CD4-positive, alpha-beta T cell (primary cell): ENCODE measurements at regions not wholly inside any gene's neighbourhood (a gene's known extent, or its start where the extent isn't known, plus 50 kb on each side); places are given as distances from the start of the nearest gene placed in this dataset.

Experiments
- ATAC-seq: fragments of 200-7000 bp; cut with Tn5 transposase; one replicate; pipeline ENCODE4 v1.10.0; 2022; ENCODE audit warnings: mild to moderate bottlenecking; ENCODE audit not compliant: poor library complexity
- CTCF ChIA-PET: fragments of 350-600 bp; sonication (Branson Sonifier 250); formaldehyde crosslinking; loops from one replicate; lab custom pipeline; 2021; ENCODE audit warnings: antibody characterized with exemption, inconsistent platforms; lab: Charles Lee
- POLR2A ChIA-PET: fragments of 350-600 bp; sonication (Branson Sonifier 250); formaldehyde crosslinking; loops from one replicate; lab custom pipeline; 2021; ENCODE audit warnings: antibody characterized with exemption, inconsistent platforms; lab: Charles Lee
- DNase-seq, 14 experiments: peaks; one replicate each; pipeline ENCODE4 v3.0.0-alpha.2; 2013 to 2020; ENCODE audit warnings: mixed read lengths in 2 of 14
- H3K27ac ChIP-seq, 2 donors: one replicate each; pipeline versions ENCODE4 v1.5.1 to v1.7.0; 2013; ENCODE audit warnings: low read length in 2 of 2, low read depth in 1 of 2, mild to moderate bottlenecking in 1 of 2
- H3K27me3 ChIP-seq, 2 experiments: 1 replicate in 1 of 2; 2 replicates in 1 of 2; pipeline versions ENCODE4 v1.6.1 to v1.7.0; 2013; ENCODE audit warnings: low read length in 2 of 2, control low read depth in 1 of 2, mild to moderate bottlenecking in 1 of 2, moderate library complexity in 1 of 2; ENCODE audit not compliant: insufficient read depth in 2 of 2, control insufficient read depth in 1 of 2
- H3K36me3 ChIP-seq: one replicate; pipeline ENCODE4 v1.6.1; 2013; ENCODE audit warnings: low read length, control low read depth; ENCODE audit not compliant: insufficient read depth
- H3K4me1 ChIP-seq: one replicate; pipeline ENCODE4 v1.6.1; 2013; ENCODE audit warnings: low read length, control low read depth; ENCODE audit not compliant: insufficient read depth
- H3K4me3 ChIP-seq: one replicate; pipeline ENCODE4 v1.5.1; 2013; ENCODE audit warnings: mild to moderate bottlenecking, low read length, moderate library complexity
- H3K9me3 ChIP-seq, 2 experiments: 1 replicate in 1 of 2; 2 replicates in 1 of 2; pipeline versions ENCODE4 v1.6.1 to v1.7.0; 2013; ENCODE audit warnings: low read length in 2 of 2, mild to moderate bottlenecking in 2 of 2, control low read depth in 1 of 2, moderate library complexity in 1 of 2; ENCODE audit not compliant: control insufficient read depth in 1 of 2, insufficient read depth in 1 of 2
- H3K27ac Mint-ChIP-seq: one replicate; pipeline ENCODE4 v1.8.0; 2020; ENCODE audit warnings: mixed read lengths
- H3K27me3 Mint-ChIP-seq: one replicate; pipeline ENCODE4 v1.8.0; 2021; ENCODE audit warnings: mixed read lengths
- H3K36me3 Mint-ChIP-seq: one replicate; pipeline ENCODE4 v1.8.0; 2021; ENCODE audit warnings: low read depth, mixed read lengths
- H3K4me1 Mint-ChIP-seq: one replicate; pipeline ENCODE4 v1.8.0; 2021; ENCODE audit warnings: low read depth, mixed read lengths
- H3K4me3 Mint-ChIP-seq: one replicate; pipeline ENCODE4 v1.8.0; 2020; ENCODE audit warnings: mild to moderate bottlenecking, mixed read lengths
- H3K9me3 Mint-ChIP-seq: one replicate; pipeline ENCODE4 v1.8.0; 2020; ENCODE audit warnings: mixed read lengths
- CTCF ChIP-seq: fragments of 200-600 bp; IDR thresholded peaks from one replicate; pipeline ENCODE4 v1.8.0; 2022; ENCODE audit warnings: antibody characterized with exemption, mild to moderate bottlenecking
- intact Hi-C, 2 experiments: fragments of 100-400 bp; cut with DNase I in 1 of 2; cut with micrococcal nuclease in 1 of 2; formaldehyde crosslinking; loops; one replicate each; pipeline versions ENCODE4 v1.15.1 to v1.9.0; 2023 to 2025; cut with DNase I, micrococcal nuclease

- ATAC-seq (no peak), DNase-seq (peak in 1 of 14 experiments; percentile 38)
- Mint-ChIP-seq H3K27me3 (no peaks in the 10 kb centered on the region), H3K9me3 (no peaks in the 10 kb centered on the region), H3K4me1 (no peaks in the 10 kb centered on the region), H3K36me3 (no peaks in the 10 kb centered on the region), H3K27ac (no peak overlapping the region), H3K4me3 (no peak overlapping the region)
- no peaks in the 10 kb centered on the region for H3K9me3 ChIP-seq
- H3K27ac ChIP-seq, result no peak overlapping the region
- POLR2A ChIA-PET, result no interaction called here
- intact Hi-C loops, result no loop called here
- CTCF ChIA-PET, result interaction anchor here (0.6 kb wide), 1 partner anchor 94 kb away, joined by 3 read pairs; no protein-coding TSS in a partner anchor
- TF ChIP-seq CTCF, result no peak
- H3K4me3 ChIP-seq, result no peak overlapping the region
- no peaks in the 10 kb centered on the region for H3K36me3 ChIP-seq
- no peaks in the 10 kb centered on the region for H3K27me3 ChIP-seq
- no peaks in the 10 kb centered on the region for H3K4me1 ChIP-seq
Measured at GRCh38 chr2:37871456-37872191, 53.5 kb upstream of the RMDN2 start.

DNA sequence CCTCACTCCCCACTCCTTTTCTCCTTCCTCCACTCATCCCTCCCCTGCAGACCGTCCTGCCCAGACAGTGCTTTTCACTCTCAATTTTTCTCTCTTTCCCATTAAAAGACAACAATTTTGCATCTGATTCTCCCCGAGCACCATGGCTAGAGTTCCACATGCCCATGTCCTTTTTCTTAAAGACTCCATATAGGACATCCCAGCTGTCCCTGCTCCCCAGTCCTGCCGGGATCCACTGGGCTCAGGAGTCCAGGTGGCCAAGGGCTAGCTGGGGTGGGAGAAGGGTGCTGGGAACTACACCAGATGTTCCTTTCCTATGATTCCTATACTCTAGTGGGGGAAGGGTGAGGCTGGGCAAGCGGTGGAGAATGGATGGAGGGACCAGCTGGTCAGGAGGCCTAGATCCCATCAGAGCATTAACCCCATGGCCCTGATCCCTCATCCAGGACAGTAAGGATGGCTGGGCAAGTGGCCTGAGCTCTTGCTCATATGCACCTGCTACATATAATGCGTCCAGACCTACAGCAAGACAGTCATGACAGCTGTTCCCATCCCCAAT is 52.8 kb upstream of the RMDN2 start:
- Mint-ChIP-seq H3K27ac (no peak overlapping the region), H3K36me3 (no peaks in the 10 kb centered on the region), H3K9me3 (no peaks in the 10 kb centered on the region), H3K4me1 (no peaks in the 10 kb centered on the region), H3K4me3 (no peak overlapping the region), H3K27me3 (no peaks in the 10 kb centered on the region)
- ChIA-PET POLR2A (interaction anchor here (1.0 kb wide), 1 partner anchor 224 kb away, joined by 3 read pairs; no protein-coding TSS in a partner anchor), CTCF (interaction anchor here (0.6 kb wide), 1 partner anchor 93 kb away, joined by 3 read pairs; no protein-coding TSS in a partner anchor)
- intact Hi-C loops, result no loop called here
- H3K27me3 ChIP-seq, result no peaks in the 10 kb centered on the region
- no peaks in the 10 kb centered on the region for H3K4me1 ChIP-seq
- ATAC-seq (no peak), DNase-seq (no peak)
- no peak for TF ChIP-seq CTCF
- no peak overlapping the region for H3K27ac ChIP-seq
- no peaks in the 10 kb centered on the region for H3K36me3 ChIP-seq
- no peak overlapping the region for H3K4me3 ChIP-seq
- H3K9me3 ChIP-seq, result no peaks in the 10 kb centered on the region

DNA sequence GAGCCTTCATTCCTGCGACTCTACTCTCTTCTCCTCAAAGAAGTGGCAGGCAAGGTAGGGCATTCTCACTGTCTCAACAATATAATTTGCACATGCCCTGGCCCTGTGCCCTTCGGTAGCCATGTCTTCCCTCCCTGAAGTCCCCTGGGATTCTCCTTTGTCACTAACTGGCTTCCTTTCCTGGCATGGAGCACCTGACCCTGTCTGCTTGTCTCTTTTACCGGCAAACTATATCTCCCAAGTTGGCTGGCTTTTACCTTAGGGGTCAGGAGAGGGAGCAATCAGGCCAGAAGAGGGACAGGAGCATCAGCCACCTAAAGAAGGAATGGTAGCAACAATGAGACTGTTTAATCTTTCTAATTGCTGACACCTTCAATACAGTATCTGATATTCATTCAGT is 51.9 kb upstream of the RMDN2 start:
- no peak for TF ChIP-seq CTCF
- Mint-ChIP-seq H3K27me3 (no peaks in the 10 kb centered on the region), H3K9me3 (no peaks in the 10 kb centered on the region), H3K4me3 (no peak overlapping the region), H3K36me3 (no peaks in the 10 kb centered on the region), H3K27ac (no peak overlapping the region), H3K4me1 (no peaks in the 10 kb centered on the region)
- H3K4me1 ChIP-seq, result no peaks in the 10 kb centered on the region
- no peak overlapping the region for H3K4me3 ChIP-seq
- no peaks in the 10 kb centered on the region for H3K9me3 ChIP-seq
- intact Hi-C loops, result no loop called here
- H3K36me3 ChIP-seq, result no peaks in the 10 kb centered on the region
- DNase-seq, result no peak
- H3K27me3 ChIP-seq, result no peaks in the 10 kb centered on the region
- no peak for ATAC-seq
- H3K27ac ChIP-seq, result no peak overlapping the region
- POLR2A ChIA-PET, result interaction anchor here (1.0 kb wide), 1 partner anchor 225 kb away, joined by 3 read pairs; no protein-coding TSS in a partner anchor
- CTCF ChIA-PET, result no interaction called here
